Stimulated activated naive CD8-positive, alpha-beta T cell treated with anti-CD3 and anti-CD28 coated beads, Interleukin-15, amount 100 ng/mL, for 72 hours (primary cell): ENCODE measurements at regions not wholly inside any gene's neighbourhood (a gene's known extent, or its start where the extent isn't known, plus 50 kb on each side); places are given as distances from the start of the nearest gene placed in this dataset.
"Not testable (repeated sequence)": the region's sequence is repeated elsewhere in the genome, so short reads cannot be mapped to it uniquely, and the experiment has no call there.

Source experiments
- ATAC-seq: fragments of 150-1000 bp; cut with Tn5 transposase; 2 replicates; pipeline ENCODE4 v1.10.0; 2021; ENCODE audit warnings: mild to moderate bottlenecking, moderate library complexity
- DNase-seq, 2 donors: peaks; one replicate each; pipeline ENCODE4 v3.0.0; 2021 to 2022
- H3K27ac Mint-ChIP-seq, 2 donors: one replicate each; pipeline ENCODE4 v1.8.0; 2022; ENCODE audit warnings: mild to moderate bottlenecking in 2 of 2, mixed read lengths in 2 of 2, moderate library complexity in 2 of 2
- H3K27me3 Mint-ChIP-seq: one replicate; pipeline ENCODE4 v1.8.0; 2022; ENCODE audit warnings: mixed read lengths
- H3K4me1 Mint-ChIP-seq: one replicate; pipeline ENCODE4 v1.8.0; 2022; ENCODE audit warnings: mild to moderate bottlenecking, mixed read lengths
- H3K4me3 Mint-ChIP-seq, 2 donors: one replicate each; pipeline ENCODE4 v1.8.0; 2022; ENCODE audit warnings: mild to moderate bottlenecking in 2 of 2, mixed read lengths in 2 of 2, moderate library complexity in 1 of 2
- H3K9me3 Mint-ChIP-seq, 2 donors: one replicate each; pipeline ENCODE4 v1.8.0; 2022; ENCODE audit warnings: mixed read lengths in 2 of 2

DNA sequence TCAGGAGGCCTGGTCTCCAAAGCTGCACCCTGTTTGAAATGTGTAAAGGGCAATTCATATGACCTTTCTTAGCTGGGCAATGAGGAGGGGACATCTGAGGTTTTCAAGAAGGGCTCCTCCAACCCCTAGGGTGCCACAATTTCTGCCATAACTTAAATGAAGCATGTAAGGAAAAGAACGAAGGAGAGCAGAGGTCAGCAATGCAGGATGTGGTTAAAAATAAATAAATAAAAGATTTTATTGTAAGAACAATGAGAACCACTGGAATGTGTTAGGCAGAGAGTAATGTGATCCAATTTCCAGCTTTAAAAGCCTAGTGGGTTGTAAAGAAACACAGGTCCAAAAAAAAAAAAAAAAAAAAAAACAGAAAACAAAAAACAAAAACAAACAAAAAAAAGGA is 673.1 kb downstream of the TNS3 start:
- H3K4me1 Mint-ChIP-seq = no peaks in the 10 kb centered on the region
- no peak for ATAC-seq
- H3K27ac Mint-ChIP-seq = no peak overlapping the region
- H3K27me3 Mint-ChIP-seq = no peaks in the 10 kb centered on the region
- peaks cover 0 to 30% of the 10 kb centered on the region in 2 donors for H3K9me3 Mint-ChIP-seq
- DNase-seq = no peak
- no peak overlapping the region for H3K4me3 Mint-ChIP-seq

DNA sequence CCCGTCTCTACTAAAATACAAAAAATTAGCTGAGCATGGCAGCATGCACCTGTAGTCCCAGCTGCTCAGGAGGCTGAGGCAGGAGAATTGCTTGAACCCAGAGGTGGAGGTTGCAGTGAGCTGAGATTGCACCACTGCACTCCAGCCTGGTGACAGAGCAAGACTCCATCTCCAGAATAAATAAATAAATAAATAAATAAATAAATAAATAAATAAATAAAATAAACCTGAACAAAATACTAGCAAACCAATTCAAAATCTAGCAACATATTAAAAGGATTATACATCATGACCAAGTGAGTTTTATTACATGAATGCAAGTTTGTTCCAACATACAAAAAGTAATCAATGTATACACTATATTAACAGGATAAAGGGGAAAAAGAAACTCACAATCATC is 677.4 kb downstream of the TNS3 start:
- H3K27ac Mint-ChIP-seq, H3K4me1 Mint-ChIP-seq, H3K27me3 Mint-ChIP-seq, ATAC-seq, H3K4me3 Mint-ChIP-seq, DNase-seq: not testable (repeated sequence)
- H3K9me3 Mint-ChIP-seq = peaks cover 5 to 20% of the 10 kb centered on the region in 2 donors

DNA sequence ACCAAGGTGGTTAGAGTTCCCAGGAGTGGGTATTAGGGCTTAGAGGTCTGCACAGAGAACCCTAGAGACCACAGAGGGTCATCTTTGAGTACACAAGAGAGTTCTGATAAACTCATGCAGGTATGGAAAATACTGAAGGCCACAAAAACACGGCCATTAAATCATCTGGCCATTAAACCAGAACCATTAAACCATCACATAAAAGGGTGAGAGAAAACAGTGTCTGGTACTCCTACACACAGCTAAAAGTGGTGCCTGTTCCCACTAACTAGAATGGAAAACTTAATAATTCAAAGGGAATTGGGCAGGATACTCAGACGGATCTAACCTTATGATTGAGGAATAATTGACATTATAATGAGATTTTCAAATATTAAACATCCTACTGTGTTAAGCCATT is 679.4 kb downstream of the TNS3 start:
- ATAC-seq (no peak), DNase-seq (no peak)
- H3K9me3 Mint-ChIP-seq = peaks cover 5 to 8% of the 10 kb centered on the region in 2 donors
- H3K4me3 Mint-ChIP-seq = no peak overlapping the region
- no peak overlapping the region for H3K27ac Mint-ChIP-seq
- H3K27me3 Mint-ChIP-seq = no peaks in the 10 kb centered on the region
- no peaks in the 10 kb centered on the region for H3K4me1 Mint-ChIP-seq

DNA sequence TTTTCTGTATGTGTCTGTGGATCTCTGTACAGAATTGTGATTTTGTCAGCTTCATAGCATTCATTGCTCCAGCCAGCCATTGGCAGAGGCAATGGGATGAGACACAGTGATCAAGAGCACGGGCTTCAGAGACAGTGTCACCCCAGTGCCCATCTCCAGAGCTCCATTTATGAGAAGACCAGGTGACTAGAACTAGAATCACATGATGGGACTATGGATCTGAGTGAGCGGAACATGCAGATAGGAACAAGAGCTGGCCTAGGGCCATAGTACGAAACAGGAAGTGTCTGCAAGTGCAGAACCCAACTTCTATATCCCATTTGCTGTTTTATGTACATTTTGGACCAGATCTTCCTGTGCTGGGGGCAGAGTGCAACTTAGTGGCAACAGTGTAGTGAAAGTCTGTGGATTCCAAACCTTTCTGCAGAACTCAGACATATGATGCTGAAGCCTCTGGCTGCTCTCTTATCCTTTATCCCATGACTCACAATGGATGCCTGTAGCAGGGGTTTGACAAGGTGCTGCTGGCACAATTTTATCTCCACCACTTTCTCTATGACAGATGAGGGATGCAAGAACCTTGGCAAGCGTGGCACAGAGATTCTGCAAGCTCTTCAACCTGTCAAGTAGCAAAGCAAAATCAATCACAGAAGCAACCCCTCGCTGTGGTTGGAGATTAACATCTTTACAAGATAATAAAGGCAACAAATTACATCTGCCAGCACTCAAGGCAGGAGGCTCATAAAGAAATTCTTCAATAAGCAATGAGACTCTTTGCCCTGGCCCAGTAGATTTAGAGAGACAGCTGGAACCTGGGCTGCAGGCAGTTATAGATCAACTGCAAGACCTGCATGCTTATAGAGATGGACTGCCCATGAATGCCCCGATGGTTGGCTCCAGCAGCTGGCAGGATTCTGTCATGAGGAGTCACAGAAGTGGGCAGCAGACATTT is 681.3 kb downstream of the TNS3 start:
- Mint-ChIP-seq H3K4me1 (no peaks in the 10 kb centered on the region), H3K9me3 (peaks cover 5 to 8% of the 10 kb centered on the region in 2 donors), H3K27me3 (no peaks in the 10 kb centered on the region), H3K27ac (no peak overlapping the region), H3K4me3 (no peak overlapping the region)
- no peak for DNase-seq
- no peak for ATAC-seq

DNA sequence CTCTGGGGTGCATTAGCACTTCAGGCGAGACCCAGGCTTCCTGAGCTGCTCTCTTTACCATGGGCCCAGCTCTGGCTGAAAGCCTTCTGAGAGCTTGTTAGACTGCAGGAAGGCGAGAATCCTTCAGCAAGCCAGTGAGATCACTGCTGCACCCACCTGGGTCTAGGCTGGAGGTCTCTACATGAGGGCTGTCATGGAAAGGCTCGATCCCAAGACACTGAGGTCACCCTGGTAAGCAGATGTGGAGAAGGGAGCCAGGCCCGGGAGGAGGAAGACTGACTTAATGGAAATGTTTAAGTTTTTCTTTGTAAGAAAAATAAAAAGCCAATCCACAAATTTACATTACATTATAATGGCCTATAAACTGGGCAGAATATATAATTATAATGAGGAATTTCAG is 684.5 kb downstream of the TNS3 start:
- DNase-seq = no peak
- no peak overlapping the region for H3K27ac Mint-ChIP-seq
- no peak for ATAC-seq
- no peak overlapping the region for H3K4me3 Mint-ChIP-seq
- no peaks in the 10 kb centered on the region for H3K4me1 Mint-ChIP-seq
- H3K27me3 Mint-ChIP-seq = no peaks in the 10 kb centered on the region
- H3K9me3 Mint-ChIP-seq = peaks cover 5 to 8% of the 10 kb centered on the region in 2 donors

DNA sequence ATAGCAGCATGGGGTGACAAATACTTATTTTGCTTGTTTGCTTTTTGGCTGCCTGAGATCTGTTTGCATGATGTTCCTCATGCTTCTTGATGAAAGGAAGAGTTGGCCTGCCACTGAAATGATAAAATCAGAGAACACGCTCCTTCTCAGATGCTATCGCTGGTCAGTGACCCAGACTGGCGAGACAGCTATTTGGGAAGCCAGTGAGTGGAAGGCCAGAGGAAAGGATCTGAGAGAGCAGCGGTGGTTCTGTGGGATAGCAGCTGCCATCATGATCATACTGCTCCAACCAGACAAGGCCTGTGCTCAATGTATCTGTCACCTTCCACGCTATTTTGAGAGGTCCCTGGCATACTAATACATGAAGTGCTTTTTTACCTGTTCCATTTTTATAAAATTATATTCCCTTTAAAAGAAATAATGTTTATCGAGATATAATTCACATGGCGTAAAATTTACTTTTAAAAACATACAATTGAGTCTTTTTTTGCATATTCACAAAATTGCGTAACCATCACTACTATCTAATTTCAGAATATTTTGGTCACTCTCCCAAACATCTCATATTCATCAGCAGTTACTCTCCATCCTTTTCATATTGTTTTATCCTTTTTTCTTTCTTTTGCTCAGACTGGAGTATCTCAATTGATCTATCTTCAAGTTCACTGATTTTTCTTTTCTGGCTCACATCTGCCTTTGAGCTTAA is 695.1 kb downstream of the TNS3 start:
- no peak for DNase-seq
- Mint-ChIP-seq H3K4me1 (no peaks in the 10 kb centered on the region), H3K27ac (no peak overlapping the region), H3K27me3 (no peaks in the 10 kb centered on the region), H3K4me3 (no peak overlapping the region), H3K9me3 (peaks cover 2 to 5% of the 10 kb centered on the region in 2 donors)
- ATAC-seq = no peak

DNA sequence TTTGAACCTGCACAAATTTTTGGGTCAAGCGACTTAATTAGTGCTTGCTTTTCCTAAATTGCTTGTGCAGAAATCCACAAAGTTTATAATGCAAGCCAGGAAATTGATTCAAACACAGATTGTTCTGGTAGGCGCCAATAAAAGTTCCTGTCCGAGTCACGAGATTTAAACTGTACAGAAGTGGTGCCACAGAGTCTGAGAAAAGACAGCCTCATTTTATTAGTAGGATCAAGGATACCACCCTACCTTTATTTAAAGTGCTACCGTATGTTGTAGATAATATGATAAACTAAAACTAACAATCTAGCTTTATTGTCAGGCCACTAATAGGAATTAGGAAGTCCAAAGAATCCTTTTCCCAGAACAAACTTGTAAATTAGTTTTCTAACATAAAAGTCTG is 696.7 kb downstream of the TNS3 start:
- Mint-ChIP-seq H3K9me3 (peaks cover 9 to 14% of the 10 kb centered on the region in 2 donors), H3K4me3 (no peak overlapping the region), H3K27ac (no peak overlapping the region), H3K4me1 (no peaks in the 10 kb centered on the region), H3K27me3 (no peaks in the 10 kb centered on the region)
- ATAC-seq (no peak), DNase-seq (no peak)

DNA sequence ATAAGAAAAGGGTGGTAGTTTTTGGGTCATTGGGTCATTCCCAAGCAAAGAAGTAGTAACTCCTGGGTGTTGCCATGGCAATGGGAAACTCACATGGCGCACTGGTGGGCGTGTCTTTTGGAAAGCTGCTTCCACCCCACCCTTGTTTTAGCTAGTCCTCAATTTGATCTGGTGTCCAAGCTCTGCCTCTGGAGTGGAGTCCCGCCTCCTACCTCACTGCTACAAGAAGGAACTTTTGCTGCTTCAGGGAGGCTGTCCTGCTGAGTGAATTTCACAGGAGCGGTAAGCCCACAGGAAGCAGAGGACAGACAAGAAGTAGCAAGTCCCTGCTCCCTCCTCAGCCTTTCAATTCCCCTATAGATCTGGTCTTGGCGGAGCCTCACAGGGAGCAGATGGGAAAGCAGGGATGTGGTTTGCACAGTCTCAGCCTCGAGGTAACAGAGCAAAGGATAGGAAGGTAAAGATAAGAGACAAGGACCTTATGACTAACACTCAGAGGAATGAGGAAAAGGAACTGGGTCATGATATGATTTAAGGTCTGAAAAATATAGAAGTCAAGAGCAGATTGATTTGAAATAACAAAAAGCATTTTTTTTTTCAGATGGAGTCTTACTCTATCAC is 700.3 kb downstream of the TNS3 start:
- Mint-ChIP-seq H3K27ac (no peak overlapping the region), H3K27me3 (no peaks in the 10 kb centered on the region), H3K9me3 (peaks cover 4 to 14% of the 10 kb centered on the region in 2 donors), H3K4me1 (no peaks in the 10 kb centered on the region), H3K4me3 (no peak overlapping the region)
- DNase-seq (no peak), ATAC-seq (no peak)

DNA sequence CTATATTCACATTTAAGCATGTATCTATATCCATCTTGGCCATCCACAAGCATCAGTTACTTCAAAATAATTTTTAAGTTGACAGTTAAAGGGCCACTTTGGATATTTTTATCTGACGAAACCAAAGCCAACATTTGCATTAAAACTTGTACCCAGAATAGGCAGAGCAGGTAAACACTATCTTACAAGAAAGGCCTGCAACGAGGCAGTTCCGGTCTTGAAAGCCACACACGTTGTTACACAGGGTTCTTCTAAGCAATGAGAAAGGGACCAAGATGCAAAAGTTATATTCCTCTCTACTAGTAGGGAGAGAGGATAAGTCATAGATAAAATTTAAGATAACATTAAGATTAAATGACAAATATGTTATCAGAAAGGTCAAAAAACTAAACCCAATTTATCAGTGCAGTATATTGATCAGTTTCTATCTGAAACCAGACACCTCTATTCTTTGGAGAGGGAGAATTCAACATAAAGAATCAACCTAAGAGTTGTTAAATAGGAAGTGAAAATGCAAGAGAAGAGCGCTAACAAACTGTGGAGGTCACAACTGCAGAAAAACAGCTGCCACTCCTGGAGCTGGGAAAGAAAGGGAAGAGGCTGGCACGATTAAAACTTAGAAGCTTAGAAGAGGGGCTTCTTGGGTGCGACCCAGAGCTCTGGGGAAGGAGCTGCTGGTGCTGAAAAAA is 701.3 kb downstream of the TNS3 start:
- H3K4me3 Mint-ChIP-seq = no peak overlapping the region
- ATAC-seq (no peak), DNase-seq (no peak)
- peaks cover 4 to 14% of the 10 kb centered on the region in 2 donors for H3K9me3 Mint-ChIP-seq
- no peaks in the 10 kb centered on the region for H3K4me1 Mint-ChIP-seq
- no peaks in the 10 kb centered on the region for H3K27me3 Mint-ChIP-seq
- H3K27ac Mint-ChIP-seq = no peak overlapping the region

DNA sequence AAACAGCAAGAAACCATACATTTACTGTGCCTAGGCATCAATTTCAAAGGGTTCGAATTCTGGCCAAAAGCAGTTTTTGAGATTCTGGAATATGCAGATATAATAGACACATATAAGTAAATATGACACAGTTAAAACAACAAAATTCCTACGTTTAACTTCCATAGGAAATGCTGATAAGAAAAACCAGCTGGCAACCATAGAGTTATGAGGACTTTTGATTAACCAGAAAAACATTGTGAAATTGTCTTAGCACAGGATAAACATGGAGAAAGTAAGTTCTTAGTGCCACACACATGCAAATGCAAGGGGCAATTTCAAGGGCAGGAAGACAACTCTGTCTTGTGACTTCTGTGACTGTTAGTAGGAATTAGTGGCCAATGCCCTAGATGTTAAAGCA is 702.1 kb downstream of the TNS3 start:
- ATAC-seq = no peak
- Mint-ChIP-seq H3K4me1 (no peaks in the 10 kb centered on the region), H3K27ac (no peak overlapping the region), H3K27me3 (no peaks in the 10 kb centered on the region), H3K9me3 (peaks cover 4 to 14% of the 10 kb centered on the region in 2 donors), H3K4me3 (no peak overlapping the region)
- DNase-seq = no peak

DNA sequence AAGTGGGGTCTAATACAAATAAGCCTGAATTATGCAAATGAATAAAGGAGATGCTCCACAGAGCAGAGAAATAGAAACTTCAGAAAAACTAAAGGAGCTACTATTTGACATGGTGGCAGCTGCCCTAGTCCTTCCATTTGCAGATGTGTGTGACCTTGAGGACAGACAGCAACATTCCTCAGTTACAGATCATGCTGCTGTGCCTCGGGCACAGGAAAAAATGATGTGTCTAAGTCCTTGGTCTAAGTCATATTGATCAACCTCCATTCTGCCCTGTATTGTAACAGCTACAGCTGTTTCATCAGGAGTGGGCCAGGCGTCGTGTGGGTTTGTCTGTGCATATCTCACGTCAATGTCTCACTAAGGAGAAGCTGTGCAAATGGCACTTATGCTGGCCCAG is 710.4 kb downstream of the TNS3 start:
- H3K4me1 Mint-ChIP-seq = no peaks in the 10 kb centered on the region
- DNase-seq = no peak
- ATAC-seq = no peak
- no peak overlapping the region for H3K27ac Mint-ChIP-seq
- H3K4me3 Mint-ChIP-seq = no peak overlapping the region
- no peaks in the 10 kb centered on the region for H3K27me3 Mint-ChIP-seq
- no peaks in the 10 kb centered on the region for H3K9me3 Mint-ChIP-seq

DNA sequence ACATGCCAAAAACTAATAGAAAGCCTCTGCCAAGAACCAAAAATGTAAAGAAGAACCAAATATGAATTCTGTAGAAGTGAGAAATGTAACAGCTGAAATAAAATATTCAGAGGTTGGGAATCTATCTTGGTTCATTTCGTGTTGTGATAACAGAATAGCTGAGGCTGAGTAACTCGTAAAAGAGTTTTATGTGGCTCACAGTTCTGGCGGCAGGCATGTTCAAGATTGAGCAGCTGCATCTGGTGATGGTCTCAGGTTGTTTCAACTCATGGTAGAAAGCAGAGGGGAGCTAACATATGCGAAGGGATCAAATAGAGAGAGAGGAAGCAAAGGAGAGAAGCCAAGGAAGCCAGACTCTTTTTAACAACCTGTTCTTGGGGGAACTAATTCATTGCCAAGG is 717.2 kb downstream of the TNS3 start:
- DNase-seq = no peak
- no peak for ATAC-seq
- no peak overlapping the region for H3K4me3 Mint-ChIP-seq
- H3K27ac Mint-ChIP-seq = no peak overlapping the region
- no peaks in the 10 kb centered on the region for H3K27me3 Mint-ChIP-seq
- no peaks in the 10 kb centered on the region for H3K4me1 Mint-ChIP-seq
- peaks cover 9 to 24% of the 10 kb centered on the region in 2 donors for H3K9me3 Mint-ChIP-seq

DNA sequence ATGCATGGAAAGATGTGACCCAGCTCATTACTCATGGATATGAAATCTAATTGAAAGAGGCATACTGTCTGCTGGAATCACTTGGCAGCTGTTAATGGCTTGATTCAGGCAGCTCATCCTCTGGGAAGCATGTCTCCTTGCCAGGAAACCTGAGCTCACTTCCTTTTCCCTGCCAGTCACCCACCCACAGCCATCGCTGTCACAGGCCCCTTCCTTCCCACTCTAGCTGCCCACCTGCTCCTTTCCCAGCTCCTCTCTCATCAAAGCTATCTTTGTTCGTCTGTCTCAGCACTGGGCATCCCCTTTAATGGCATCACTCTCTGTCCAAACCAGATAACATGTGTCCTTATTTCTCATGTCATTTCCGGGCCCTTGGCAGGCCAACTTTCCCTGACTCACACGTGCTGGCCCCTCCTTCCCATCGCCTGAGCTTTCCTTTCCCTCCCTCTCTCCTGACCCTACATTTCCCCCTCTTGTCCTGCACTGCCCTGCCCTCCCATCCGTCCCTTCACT is 721.9 kb downstream of the TNS3 start:
- Mint-ChIP-seq H3K4me1 (no peaks in the 10 kb centered on the region), H3K27ac (no peak overlapping the region), H3K9me3 (peaks cover 9 to 24% of the 10 kb centered on the region in 2 donors), H3K4me3 (no peak overlapping the region), H3K27me3 (no peaks in the 10 kb centered on the region)
- no peak for DNase-seq
- no peak for ATAC-seq

DNA sequence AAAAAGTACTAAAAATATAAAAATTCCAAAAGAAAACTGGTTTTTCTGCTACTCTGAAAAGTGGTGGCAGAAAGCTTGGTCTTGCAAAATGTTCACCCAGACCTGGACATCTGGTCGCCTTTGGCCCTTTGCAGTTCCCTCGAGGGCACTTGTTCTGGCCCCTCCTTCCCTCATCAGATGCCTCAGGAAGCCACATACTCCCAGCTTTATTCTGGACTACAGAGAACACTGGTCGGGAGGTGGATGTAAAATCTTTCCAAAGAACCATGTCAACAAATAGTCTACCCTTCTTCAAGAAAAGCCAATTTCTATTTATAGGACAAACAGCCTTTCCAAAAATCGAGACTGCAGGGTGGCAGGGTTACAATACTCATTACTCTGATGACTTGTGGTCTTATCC is 726.1 kb downstream of the TNS3 start:
- Mint-ChIP-seq H3K27me3 (no peaks in the 10 kb centered on the region), H3K4me3 (no peak overlapping the region), H3K4me1 (no peaks in the 10 kb centered on the region), H3K27ac (no peak overlapping the region), H3K9me3 (peaks cover 0 to 9% of the 10 kb centered on the region in 2 donors)
- ATAC-seq = no peak
- DNase-seq = no peak

DNA sequence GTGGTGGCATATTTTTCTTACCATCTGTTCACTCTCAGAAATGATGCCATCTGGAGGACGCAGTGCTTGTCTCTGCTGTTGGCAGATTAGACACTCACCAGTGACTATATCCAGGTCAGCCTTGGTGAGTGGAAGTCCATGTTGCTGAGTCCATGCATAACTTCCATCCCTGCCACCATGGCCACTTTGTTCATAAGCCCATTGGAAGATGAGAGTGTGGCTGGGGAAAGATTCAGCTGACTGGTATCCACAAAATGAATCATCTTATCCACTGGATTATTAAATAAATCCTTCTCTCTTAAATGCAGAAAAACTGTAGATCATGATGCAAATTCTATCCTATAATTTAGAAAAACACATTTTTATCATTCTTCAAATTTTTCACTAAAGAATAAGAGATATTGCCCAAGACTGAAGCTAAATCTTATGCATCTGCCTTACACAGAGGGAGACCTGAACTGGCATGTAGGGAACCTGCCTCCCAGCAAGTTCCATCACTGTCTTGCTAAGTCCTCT is 726.9 kb downstream of the TNS3 start:
- ATAC-seq = no peak
- H3K27me3 Mint-ChIP-seq = no peaks in the 10 kb centered on the region
- H3K4me3 Mint-ChIP-seq = no peak overlapping the region

More for the DNA sequence above, 726.9 kb downstream of the TNS3 start:
- Mint-ChIP-seq H3K27ac (no peak overlapping the region), H3K4me1 (no peaks in the 10 kb centered on the region), H3K9me3 (peaks cover 0 to under 1% of the 10 kb centered on the region in 2 donors)
- DNase-seq = no peak
